Prostate gland (tissue), 2 donors: ENCODE measurements at regions not wholly inside any gene's neighbourhood (a gene's known extent, or its start where the extent isn't known, plus 50 kb on each side); places are given as distances from the start of the nearest gene placed in this dataset.
"Not testable (repeated sequence)": the region's sequence is repeated elsewhere in the genome, so short reads cannot be mapped to it uniquely, and the experiment has no call there.

Experiments used
- DNase-seq: peaks from one replicate; pipeline ENCODE4 v3.0.0-alpha.2; 2019; ENCODE audit warnings: low spot score
- H3K27ac ChIP-seq, 2 donors: fragments of 200-600 bp; sonication (generic); 2 replicates each; pipeline ENCODE4 v1.5.1; 2017 to 2019
- H3K27me3 ChIP-seq: fragments of 200-600 bp; sonication (generic); replicated peaks from 2 replicates; pipeline ENCODE4 v1.5.1; 2019; ENCODE audit not compliant: insufficient read depth
- H3K36me3 ChIP-seq, 2 donors: fragments of 200-600 bp; sonication (generic); 1 replicate in 1 of 2; 2 replicates in 1 of 2; pipeline versions ENCODE4 v1.5.1 to v1.8.1; 2017 to 2019
- H3K4me1 ChIP-seq: fragments of 200-600 bp; sonication (generic); replicated peaks from 2 replicates; pipeline ENCODE4 v1.5.1; 2019
- H3K4me3 ChIP-seq, 2 donors: fragments of 200-600 bp; sonication (generic); 2 replicates each; pipeline ENCODE4 v1.5.1; 2017 to 2019
- H3K9me3 ChIP-seq: fragments of 200-600 bp; sonication (generic); 2 replicates; pipeline ENCODE4 v1.5.1; 2017
- CTCF ChIP-seq, 4 experiments: fragments of 200-600 bp in 2 of 4; fragments of 450-650 bp in 2 of 4; sonication (generic) in 2 of 4; IDR thresholded peaks; 1 replicate in 3 of 4; 2 replicates in 1 of 4; pipeline ENCODE4 v1.5.1; 2016 to 2019; ENCODE audit warnings: antibody characterized with exemption in 4 of 4, mild to moderate bottlenecking in 2 of 4, moderate library complexity in 2 of 4
- POLR2A ChIP-seq: fragments of 450-650 bp; IDR thresholded peaks from one replicate; pipeline ENCODE4 v1.6.1; 2016; ENCODE audit warnings: antibody characterized with exemption, mild to moderate bottlenecking
- POLR2AphosphoS5 ChIP-seq: sonication (generic); formaldehyde crosslinking; IDR thresholded peaks from one replicate; pipeline ENCODE4 v1.6.1; 2017; ENCODE audit warnings: antibody characterized with exemption
- WGBS: methylation state at CpG from one replicate; pipeline ENCODE4 v1.1.5; 2018; 5-methylcytosine and 5-hydroxymethylcytosine counted together
- intact Hi-C: fragments of 100-400 bp; cut with DNase I; formaldehyde crosslinking; loops from one replicate; pipeline ENCODE4 v1.14.2; 2022

- Histone ChIP-seq H3K4me1 (no peaks in the 10 kb centered on the region), H3K27ac (no peak overlapping the region), H3K36me3 (no peaks in the 10 kb centered on the region), H3K9me3 (no peaks in the 10 kb centered on the region), H3K4me3 (no peak overlapping the region), H3K27me3 (no peaks in the 10 kb centered on the region)
- 58% methylated on average over 5 of the region's 5 CpGs for WGBS
- intact Hi-C loops = no loop called here
- no peak for DNase-seq
- TF ChIP-seq POLR2A (no peak), CTCF (IDR thresholded peaks at IDR 0.05) (no peak), POLR2AphosphoS5 (no peak)
These were observed 148.5 kb downstream of the MTERF1 start for GRCh38 chr7:91731976-91732375.

DNA sequence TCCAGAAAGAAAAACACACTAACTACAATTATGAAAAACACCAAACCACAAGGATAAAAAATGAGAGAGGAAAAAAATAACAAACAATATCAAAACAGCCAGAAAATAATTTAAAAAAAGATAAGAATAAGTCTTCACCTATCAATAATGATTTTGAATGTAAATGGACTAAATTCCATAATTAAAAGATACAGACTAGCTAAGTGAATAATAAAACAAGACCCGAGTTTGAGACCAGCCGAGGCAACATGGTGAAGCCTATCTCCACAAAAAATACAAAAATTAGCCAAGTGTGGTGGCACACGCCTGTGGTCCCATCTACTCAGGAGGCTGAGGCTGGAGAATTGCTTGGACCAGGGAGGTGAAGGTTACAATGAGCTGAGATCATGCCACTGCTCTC is 131.1 kb downstream of the MTERF1 start:
- H3K4me3 ChIP-seq = no peak overlapping the region
- TF ChIP-seq POLR2A = no peak
- no peak for TF ChIP-seq CTCF (IDR thresholded peaks at IDR 0.05)
- no peak for TF ChIP-seq POLR2AphosphoS5
- no peak overlapping the region for H3K27ac ChIP-seq
- no peaks in the 10 kb centered on the region for H3K9me3 ChIP-seq
- WGBS = 97% methylated on average over 3 of the region's 3 CpGs
- no peak for DNase-seq
- H3K27me3 ChIP-seq = no peaks in the 10 kb centered on the region
- intact Hi-C loops = no loop called here
- H3K4me1 ChIP-seq = no peaks in the 10 kb centered on the region
- no peaks in the 10 kb centered on the region for H3K36me3 ChIP-seq

DNA sequence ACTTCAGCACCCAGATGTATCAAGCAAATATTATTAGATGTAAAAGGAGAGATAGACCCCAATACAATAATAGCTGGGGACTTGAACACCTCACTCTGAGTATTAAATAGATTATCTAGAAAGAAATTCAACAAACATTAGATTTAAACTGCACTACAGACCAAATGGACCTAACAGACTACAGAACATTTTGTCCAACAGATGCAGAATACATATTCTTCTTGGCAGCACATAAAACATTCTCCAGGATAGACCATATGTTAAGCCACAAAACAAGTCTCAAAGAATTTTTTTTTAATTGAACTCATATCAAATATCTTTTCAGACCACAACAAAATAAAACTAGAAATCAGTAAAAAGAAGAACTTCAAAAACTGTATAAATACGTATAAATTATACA is 130.4 kb downstream of the MTERF1 start:
- 78% methylated on average over 1 of the region's 1 CpG for WGBS
- intact Hi-C loops = no loop called here
- no peaks in the 10 kb centered on the region for H3K36me3 ChIP-seq
- DNase-seq = no peak
- no peaks in the 10 kb centered on the region for H3K27me3 ChIP-seq
- no peak overlapping the region for H3K27ac ChIP-seq
- TF ChIP-seq POLR2AphosphoS5 (no peak), POLR2A (no peak), CTCF (IDR thresholded peaks at IDR 0.05) (no peak)
- H3K4me3 ChIP-seq = no peak overlapping the region
- no peaks in the 10 kb centered on the region for H3K4me1 ChIP-seq
- H3K9me3 ChIP-seq = no peaks in the 10 kb centered on the region

DNA sequence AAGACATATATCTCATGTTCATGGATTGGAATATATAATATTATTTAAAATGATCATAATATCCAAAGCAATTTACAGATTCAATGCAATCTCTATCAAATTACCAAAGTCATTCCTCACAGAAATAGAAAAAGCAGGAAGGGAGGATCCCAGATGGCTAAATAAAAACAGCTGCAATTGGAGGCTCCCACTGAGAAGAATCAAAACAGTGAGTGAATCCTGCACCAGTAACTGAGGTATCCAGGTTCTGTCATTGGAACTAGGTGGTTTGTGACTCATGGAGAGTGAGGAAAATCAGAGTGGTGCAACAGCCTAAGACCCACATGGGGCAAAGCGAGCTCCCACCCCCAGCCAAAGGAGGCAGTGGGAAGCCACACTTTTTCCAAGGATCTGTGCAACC is 128.4 kb downstream of the MTERF1 start:
- TF ChIP-seq POLR2AphosphoS5 (no peak), POLR2A (no peak), CTCF (IDR thresholded peaks at IDR 0.05) (no peak)
- Histone ChIP-seq H3K27me3 (no peaks in the 10 kb centered on the region), H3K9me3 (no peaks in the 10 kb centered on the region), H3K36me3 (no peaks in the 10 kb centered on the region), H3K4me3 (no peak overlapping the region), H3K4me1 (no peaks in the 10 kb centered on the region), H3K27ac (no peak overlapping the region)
- no peak for DNase-seq
- WGBS = 90% methylated on average over 1 of the region's 1 CpG
- intact Hi-C loops = no loop called here

- H3K27me3 ChIP-seq, H3K4me3 ChIP-seq, H3K36me3 ChIP-seq, H3K9me3 ChIP-seq, intact Hi-C loops, H3K27ac ChIP-seq, H3K4me1 ChIP-seq, DNase-seq: not testable (repeated sequence)
- WGBS = 93% methylated on average over 1 of the region's 1 CpG
These were observed 126.2 kb downstream of the MTERF1 start for GRCh38 chr7:91754280-91754679.

DNA sequence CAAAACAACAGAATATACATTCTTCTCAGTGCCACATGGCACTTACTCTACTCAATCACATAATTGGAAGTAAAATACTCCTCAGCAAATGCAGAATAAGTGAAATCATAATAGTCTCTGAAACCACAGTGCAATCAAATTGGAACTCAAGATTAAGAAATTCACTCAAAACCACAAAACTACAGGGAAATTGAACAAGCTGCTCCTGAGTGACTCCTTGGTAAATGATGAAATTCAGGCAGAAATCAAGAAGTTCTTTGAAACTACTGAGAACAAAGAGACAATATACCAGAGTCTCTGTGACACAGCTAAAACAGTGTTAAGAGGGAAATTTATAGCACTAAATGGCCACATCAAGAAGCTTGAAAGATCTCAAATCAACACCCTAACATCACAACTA is 125.4 kb downstream of the MTERF1 start:
- H3K4me3 ChIP-seq, intact Hi-C loops, H3K36me3 ChIP-seq, DNase-seq, H3K4me1 ChIP-seq, H3K27ac ChIP-seq, H3K27me3 ChIP-seq, H3K9me3 ChIP-seq: not testable (repeated sequence)
